GM20431 (cell line): ENCODE measurements at regions not wholly inside any gene's neighbourhood (a gene's known extent, or its start where the extent isn't known, plus 50 kb on each side); places are given as distances from the start of the nearest gene placed in this dataset.

Experiments used
- in situ Hi-C: fragments of 300-500 bp; cut with MseI, MboI; formaldehyde crosslinking; loops from one replicate; pipeline ENCODE4 v1.15.0; 2020; ENCODE audit warnings: low sequenced_read_pairs; ENCODE audit not compliant: unreplicated experiment

GRCh38 chrX:39199429-39199828 lies 398.2 kb downstream of the MID1IP1 start:
- in situ Hi-C loops = no loop called here

DNA sequence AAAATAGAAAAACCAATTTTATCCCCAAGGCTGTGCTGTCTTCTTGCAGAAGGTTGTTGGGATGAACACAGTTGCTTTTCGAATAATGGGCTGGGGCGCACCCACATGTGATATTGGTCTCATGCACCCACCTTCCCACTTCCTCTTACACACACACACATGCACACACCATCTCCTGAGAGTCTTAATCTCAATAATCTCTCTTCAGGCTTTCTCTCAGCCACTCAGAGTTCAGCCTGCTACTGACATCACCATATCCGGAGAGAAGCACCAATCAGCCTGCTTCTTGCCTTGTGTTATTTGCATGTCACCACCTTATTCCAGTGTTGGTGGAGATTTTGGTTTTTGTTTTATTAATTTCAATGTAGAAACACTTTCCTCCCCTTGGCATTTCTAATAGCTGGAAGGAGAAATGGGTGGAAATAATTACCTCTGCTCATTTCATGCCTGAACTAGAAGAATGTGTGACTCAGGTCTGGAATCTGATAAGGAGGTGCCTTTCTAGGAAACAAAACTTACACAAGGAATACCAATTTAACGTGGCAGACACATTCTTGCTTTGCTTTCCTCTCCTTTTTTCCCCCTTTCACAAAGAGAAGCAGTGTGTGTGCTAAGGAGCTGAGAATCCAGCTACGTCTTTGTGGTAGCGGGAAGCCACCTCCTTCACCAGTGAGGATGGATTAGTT lies 400.2 kb downstream of the MID1IP1 start:
- in situ Hi-C loops = no loop called here

GRCh38 chrX:39202641-39203040 lies 401.4 kb downstream of the MID1IP1 start:
- in situ Hi-C loops = no loop called here

DNA sequence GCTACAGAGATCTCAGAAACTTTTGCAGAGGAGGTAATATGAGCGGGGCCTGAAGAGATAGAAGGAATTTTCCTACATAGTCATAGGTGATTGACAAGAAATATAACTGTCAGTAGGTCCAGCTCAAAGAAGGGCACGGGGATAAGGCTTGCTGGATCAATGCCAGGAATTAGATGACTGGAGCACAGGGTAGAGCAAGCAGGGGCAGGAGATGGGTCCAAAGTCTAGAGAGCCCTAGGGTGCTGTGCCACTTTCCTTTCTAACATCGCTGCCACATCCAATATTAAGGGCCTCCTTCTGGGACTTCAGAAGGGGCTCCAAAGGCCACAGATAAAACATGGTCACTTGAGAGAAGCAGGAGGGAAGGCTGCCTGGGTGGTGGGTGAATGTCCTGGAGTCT lies 402.2 kb downstream of the MID1IP1 start:
- in situ Hi-C loops = no loop called here

GRCh38 chrX:39204353-39204752 lies 403.1 kb downstream of the MID1IP1 start:
- in situ Hi-C loops = no loop called here

DNA sequence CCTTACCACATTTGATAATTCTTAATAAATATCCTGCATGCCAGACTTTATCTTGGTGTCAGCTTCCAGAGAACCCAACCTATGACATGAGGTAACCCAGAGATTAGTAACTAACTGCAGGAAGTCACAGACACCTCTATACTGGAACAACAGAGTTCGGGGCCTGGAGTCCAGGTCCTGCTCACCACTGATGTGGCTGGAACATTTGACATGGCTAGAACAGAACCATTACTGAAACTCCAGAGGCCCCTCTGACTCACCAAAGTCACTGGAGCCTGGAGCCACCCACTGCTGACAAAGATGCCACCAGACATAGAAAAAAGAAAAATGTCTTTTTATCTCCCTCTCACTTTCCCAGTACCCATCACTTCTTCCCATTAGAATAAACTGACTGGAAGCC lies 403.7 kb downstream of the MID1IP1 start:
- in situ Hi-C loops = no loop called here

- in situ Hi-C loops = no loop called here
Observed at GRCh38 chrX:39205467-39205866, 404.2 kb downstream of the MID1IP1 start.

DNA sequence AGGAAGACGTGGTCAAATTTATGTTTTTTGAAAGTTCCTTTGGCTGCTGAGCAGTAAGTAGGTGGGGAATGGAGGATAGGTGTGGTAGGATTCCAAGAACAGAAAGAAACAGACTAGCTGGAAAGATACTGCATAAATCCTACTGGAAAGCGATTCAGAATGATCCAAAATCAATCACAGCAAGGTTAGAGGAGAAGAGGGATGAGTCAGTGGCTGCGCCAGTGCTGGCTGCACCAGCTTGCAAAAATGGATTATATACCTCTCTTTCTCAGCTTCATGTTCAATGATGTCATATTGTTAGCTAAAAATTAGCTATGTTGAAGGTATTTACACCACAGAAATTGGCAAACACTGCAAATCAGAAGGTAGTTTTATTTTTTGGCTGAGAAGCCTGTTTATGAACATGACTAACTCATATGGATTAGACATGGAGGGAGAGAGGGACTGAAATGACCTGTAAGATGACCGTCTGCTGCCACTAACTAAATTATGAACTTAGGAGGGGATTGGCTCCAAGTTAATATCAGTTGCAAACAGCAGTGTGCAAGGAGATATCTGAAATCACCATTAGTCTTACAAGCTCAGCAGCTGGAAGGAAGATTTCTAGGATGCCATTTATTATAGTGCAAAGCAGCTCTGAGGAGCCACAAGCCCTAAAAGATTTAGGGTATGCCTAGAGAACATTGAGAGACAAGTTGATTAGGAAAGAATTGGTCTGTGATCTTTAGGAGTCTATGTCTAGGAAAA lies 405.3 kb downstream of the MID1IP1 start:
- in situ Hi-C loops = no loop called here

DNA sequence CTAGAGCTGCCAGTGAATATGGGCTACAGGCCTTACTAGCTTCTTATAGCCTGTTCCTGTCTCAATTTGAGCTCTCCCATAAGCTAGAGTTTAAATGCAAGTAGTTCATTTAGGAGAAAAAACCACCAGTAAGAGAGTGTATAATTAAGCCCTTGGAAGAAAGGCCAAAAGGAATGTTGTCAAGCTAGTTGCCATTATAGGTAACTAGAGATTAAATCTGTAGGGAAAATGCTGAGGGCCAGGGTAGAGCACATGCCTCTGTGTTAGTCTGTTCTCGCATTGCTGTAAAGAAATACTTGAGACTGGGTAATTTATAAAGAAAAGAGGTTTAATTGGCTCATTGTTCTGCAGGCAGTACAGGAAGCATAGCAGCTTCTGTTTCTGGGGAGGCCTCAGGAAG lies 410.2 kb downstream of the MID1IP1 start:
- in situ Hi-C loops = no loop called here

DNA sequence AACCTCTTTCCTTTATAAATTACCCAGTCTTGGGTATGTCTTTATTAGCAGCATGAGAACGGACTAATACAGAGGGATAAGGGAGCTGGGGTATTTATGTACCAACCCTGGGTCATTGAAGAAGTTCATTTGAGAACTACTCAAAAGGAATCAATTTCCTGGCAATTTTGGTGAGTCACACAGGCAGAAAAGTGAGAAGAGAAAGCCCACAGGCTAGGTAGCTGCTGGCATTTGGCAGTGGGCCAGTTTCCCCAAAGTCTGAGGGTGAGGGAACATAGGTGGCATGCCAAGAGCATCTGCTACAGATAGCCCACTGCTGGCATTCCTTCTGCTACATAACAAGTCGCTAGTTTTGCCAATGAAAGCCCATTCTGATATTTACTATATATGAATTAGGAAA lies 411.2 kb downstream of the MID1IP1 start:
- in situ Hi-C loops = no loop called here

DNA sequence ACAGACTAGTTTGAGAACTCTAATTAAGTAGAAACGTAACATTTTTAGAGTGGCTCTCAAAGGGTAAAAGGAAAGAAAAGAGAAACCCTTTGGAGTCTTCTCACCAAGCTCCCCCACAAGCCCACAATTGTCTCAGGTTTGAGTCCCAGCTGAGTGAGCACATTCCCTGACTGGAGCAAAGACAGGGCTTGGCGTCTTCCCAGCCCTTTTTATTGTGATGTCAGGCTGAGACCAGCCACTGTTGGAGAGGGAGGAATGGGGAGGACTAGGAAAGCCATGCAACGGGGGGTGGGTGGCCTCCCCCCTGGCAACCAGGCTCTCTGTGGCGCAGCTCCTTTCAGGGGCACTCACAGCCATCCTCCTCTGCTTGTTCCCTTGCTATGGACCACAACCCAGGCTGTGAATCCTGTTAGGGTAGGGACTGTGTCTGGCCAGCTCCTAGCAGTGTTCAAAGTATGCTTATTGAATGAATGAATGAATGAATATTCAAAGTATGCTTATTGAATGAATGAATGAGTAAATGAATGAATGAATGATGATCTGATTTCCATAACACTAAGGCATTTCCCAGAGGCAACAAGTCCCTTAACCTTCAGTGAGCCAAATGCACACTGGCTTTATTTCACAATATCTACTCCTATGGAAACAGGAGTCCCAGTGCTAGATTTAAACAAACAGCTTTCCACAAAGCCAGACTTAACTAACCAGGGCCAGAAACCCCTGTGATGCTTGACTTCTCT lies 413.3 kb downstream of the MID1IP1 start:
- in situ Hi-C loops = no loop called here

DNA sequence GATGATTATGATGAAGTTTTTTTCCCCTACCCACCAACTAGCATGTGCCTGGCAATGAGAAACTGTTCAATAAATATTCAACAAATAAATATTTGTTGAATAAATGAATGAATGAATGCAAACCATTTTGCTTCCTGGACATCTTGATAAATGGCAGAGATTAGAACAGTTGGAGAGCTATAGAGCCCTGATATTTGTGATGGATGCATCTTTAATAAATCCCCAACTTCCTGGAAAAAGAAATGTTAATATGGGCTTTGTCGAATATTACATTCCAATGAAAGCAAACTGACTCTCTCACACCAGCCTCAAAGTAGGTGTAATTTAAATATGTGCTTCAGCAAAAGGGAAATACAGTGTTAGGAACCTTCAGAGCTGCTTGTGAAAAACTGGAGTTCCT lies 419.7 kb downstream of the MID1IP1 start:
- in situ Hi-C loops = no loop called here

- in situ Hi-C loops = no loop called here
Observed at GRCh38 chrX:39222346-39223113, 421.3 kb downstream of the MID1IP1 start.

- in situ Hi-C loops = no loop called here
Observed at GRCh38 chrX:39226251-39226650, 425.0 kb downstream of the MID1IP1 start.

- in situ Hi-C loops = no loop called here
Observed at GRCh38 chrX:39227371-39227770, 426.1 kb downstream of the MID1IP1 start.

DNA sequence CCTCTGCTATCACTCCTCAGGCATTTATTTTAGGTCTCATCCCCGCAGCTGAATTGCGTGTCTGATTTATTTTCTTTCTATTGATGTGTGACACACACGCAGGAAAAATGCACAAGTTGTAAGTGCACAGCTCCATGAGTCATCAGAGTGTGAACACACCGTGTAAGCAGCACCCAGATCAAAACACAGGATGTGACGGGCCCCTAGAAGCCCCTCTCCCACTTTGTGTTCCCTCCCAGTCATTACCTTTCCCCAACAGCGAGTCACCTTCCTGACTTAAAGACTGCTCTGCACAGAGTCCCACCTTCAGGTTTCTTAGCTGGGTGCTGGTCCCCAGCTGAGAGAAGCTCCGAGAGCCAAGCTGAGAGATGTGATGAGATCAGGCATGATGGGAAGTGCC lies 436.7 kb downstream of the MID1IP1 start:
- in situ Hi-C loops = no loop called here

- in situ Hi-C loops = no loop called here
Observed at GRCh38 chrX:39242187-39242586, 440.9 kb downstream of the MID1IP1 start.

- in situ Hi-C loops = no loop called here
Observed at GRCh38 chrX:39244147-39244546, 442.9 kb downstream of the MID1IP1 start.

DNA sequence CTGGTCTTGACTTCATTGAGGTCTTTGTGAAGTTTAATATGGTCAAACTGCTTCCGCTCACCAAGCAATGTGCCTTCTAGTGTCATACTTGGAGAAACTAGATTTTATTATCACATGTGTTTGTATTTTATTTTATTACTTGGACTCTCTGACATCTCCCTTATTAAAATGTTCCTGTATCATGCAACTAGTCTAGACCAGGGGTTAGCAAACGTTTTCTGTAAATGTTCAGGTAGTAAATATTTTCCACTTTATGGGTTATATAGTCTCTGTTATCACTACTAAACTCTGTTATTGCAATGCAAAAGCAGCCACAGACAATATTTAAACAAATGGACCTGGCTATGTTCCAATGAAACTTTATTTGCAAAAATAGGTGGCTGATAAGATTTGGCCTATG lies 443.8 kb downstream of the MID1IP1 start:
- in situ Hi-C loops = no loop called here

DNA sequence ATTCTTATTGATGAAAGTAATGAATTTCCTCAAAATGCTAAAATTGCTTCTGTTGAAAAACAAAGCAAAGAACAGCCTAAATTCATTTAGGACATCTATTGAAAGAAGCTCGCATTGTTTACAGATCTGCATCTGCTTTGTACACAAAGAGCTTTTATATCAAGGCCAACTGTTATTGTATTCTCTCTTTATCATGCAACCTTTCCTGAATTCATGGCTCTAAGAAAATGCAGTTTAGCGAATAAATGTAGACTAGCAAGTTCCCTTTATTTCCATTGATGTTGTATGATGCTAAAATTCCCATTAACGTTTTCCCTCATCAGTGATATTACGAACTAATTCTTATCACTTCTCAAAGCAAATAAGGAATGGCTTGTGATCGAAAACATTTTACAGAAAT lies 446.3 kb downstream of the MID1IP1 start:
- in situ Hi-C loops = no loop called here
